GM21529 (cell line): ENCODE measurements at regions not wholly inside any gene's neighbourhood (a gene's known extent, or its start where the extent isn't known, plus 50 kb on each side); places are given as distances from the start of the nearest gene placed in this dataset.

Experiments used
- ATAC-seq: cut with Tn5 transposase; IDR thresholded peaks from one replicate; pipeline ENCODE4 v1.9.1; 2021; ENCODE audit not compliant: unreplicated experiment

DNA sequence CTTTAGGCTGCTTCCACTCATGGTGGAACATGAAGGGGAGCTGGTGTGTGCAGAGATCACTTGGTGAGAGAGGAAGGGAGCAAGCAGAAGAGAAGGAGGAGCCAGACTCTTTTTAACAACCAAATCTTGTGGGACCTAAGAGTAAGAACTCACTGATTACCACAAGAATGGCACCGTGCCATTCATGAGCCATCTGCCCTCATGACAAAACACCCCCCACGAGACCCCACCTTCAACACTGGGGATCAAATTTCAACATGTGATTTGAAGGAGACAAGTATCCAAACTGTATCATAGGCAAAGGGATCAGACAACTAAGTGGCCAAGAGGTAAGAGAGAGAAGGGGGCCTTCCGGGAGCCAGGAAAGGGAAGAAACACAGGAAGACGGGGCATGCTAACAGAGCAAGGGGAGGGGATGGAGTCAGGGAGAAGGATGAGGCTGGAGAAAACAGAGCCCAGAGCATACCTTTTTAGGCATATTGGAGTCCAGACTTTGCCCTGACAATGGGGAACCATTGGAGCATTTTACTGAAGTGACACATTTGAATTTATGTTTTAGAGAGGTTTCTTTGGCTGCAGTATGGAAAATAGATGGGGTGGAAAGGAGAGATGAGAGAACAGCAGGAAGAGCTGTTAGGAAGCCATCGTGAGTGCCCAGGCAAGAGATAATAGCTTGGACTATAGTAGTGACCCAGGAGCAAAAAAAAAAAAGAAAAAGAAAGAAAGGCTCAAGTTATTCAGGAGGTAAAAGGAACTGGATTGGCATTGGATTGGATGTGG is 204.4 kb upstream of the NUDT4 start:
- no peak for ATAC-seq

DNA sequence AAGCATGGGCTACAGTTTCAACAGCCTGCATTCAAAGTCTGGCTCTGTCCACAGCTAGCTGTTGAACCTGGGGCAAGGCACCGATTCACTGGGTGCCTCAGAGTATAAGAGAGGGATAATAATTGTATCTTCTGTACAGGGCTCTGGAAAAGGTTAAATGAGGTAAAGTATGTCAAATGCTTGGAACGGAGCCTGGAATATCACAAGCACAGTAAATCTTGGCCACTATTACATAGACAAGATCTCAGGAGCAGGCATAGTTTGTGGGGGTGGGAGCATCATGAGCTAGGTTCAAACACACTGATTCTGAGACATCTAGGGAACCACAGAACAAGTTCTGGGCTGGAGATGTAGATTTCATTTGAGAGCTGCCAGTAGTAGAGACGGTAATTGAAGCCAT is 203.7 kb upstream of the NUDT4 start:
- ATAC-seq, result no peak

DNA sequence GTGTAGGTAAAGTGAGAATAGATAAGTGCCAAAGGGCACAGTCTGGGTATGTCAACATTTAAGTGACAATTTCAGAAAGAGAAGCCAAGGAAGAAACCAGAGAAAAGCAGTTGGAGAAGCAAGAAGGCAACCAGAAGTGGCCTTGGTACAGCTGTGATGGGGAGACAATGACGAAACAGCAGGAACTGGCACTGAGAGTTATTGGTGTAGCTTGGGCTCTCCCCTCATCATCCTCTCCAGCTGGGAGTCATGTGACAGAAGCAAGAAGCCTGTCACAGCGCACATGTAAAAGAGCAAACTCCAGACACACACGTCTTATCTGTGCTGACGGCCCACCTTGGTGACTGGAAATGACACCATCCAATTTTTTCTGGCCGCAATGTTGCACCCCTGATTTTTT is 203.3 kb upstream of the NUDT4 start:
- no peak for ATAC-seq

DNA sequence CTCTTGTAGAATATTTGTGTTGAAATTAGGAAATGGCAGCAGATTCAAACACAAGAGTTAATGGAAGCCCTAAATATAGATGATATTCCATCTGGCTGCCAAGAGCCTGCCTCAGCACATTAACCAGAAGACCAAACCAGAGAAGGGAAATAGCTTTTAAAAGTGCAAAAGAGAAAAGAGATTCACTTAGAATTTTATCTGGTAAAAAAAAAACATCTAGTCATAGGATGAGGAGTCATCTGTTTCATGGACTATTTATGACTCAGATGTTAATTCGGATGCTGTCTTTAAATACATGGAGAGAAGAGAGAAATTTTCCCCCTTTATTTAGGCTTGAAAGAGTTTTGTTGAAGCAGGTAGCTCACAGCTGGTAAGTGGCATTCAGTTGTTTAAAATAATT is 201.6 kb upstream of the NUDT4 start:
- ATAC-seq, result no peak

- ATAC-seq, result no peak
Measured at GRCh38 chr12:93176610-93177126, 201.1 kb upstream of the NUDT4 start.

GRCh38 chr12:93177208-93178153 is 200.2 kb upstream of the NUDT4 start:
- no peak for ATAC-seq

DNA sequence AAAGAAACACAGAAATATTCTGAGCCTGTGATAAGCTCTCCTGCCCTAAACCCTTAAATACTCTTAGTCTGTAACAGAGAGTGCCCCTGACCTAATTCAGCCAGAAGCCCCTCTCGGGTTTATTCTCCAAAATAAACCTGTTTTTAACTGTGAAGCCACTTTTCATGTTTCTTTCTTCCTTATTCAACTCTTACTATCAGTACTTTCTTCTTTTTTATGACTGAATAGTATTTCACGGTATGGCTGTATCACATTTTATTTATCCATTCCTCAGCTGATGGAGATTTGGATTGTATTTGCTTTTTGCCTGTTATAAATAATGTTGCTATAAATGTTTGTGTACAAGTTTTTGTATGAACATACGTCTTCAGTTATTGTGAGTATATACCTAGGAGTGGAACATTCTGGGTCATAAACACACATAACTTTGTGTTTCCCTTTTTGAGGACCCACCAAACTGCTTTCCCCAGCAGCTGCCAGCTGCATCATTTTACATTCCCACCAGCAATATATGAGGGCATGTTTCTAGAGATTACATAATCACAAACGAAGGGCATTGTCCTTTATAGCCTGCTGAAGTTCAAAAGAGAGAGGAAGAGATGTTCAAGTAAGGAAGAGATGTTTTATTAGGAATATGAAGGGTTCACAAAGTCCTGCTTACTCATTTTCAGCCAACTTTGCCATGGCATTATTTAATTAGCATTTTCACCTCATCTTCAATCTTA is 199.4 kb upstream of the NUDT4 start:
- no peak for ATAC-seq

DNA sequence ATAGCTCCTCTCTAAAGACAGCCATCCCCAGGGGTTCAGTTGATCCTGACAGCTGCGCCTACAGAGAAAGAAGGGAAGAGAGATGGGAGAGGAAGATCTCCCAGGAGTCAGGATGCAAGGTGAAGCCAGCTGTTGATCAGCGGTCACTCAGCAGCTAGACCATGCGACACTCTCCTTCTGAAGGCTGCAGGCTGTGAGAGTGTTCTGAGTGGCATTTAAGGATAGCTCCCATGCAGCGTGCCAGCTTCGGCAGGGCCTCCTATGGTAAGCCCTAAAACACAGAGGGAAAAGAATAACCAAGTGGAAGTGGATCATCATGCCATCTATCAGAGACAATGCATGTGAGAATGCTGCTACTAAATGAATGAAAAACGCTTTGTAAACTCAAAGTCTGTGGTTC is 197.9 kb upstream of the NUDT4 start:
- no peak for ATAC-seq

GRCh38 chr12:93180566-93180965 is 197.2 kb upstream of the NUDT4 start:
- ATAC-seq, result no peak

GRCh38 chr12:93181409-93181965 is 196.2 kb upstream of the NUDT4 start:
- no peak for ATAC-seq

GRCh38 chr12:93183940-93184671 is 193.6 kb upstream of the NUDT4 start:
- ATAC-seq, result peak; percentile 91

GRCh38 chr12:93184672-93185368 is 192.9 kb upstream of the NUDT4 start:
- no peak for ATAC-seq

- ATAC-seq, result no peak
Measured at GRCh38 chr12:93185369-93185741, 192.4 kb upstream of the NUDT4 start.

GRCh38 chr12:93186131-93186530 is 191.6 kb upstream of the NUDT4 start:
- no peak for ATAC-seq

GRCh38 chr12:93186621-93187020 is 191.1 kb upstream of the NUDT4 start:
- no peak for ATAC-seq

DNA sequence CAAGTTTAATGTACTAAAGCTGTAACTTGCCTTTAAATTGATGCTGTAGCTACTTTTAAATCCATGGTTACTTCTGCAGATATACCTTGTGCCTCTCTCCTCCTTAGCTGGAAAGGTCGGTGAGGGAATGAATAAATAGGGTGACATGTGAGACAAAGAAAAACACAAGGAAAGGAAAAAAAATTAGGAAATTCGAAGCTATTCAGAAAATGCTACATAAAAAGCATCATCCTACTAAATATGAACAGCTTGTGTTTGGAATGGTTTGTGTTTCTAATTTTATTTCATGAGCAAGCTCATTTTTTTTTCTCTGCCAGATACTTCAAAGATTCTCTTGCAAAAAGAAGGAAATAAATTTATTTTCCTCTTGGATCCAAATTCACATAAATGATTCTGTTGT is 186.3 kb upstream of the NUDT4 start:
- ATAC-seq, result no peak

GRCh38 chr12:93191956-93192355 is 185.8 kb upstream of the NUDT4 start:
- ATAC-seq, result no peak

DNA sequence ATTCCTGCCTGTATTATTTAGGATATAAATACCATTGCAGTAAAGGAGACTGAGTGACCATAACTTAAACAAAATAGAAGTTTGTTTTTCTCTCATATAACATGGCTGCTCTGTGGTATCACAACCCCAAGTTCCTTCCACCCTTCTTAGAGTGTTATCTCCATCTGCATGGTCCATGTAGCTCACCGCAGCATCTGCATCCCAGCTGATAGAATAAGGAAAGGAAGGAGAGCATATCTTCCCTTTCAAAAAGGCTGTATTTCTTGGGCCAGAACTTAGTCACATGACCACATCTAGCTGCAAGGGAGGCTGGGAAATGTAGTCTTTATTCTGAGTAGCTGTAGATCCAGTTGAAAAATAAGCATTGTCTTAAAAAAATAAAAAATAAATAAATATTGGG is 184.8 kb upstream of the NUDT4 start:
- ATAC-seq, result no peak

- ATAC-seq, result no peak
Measured at GRCh38 chr12:93195511-93195910, 182.2 kb upstream of the NUDT4 start.
